Upper lobe of left lung (tissue), 4 donors: ENCODE measurements at regions not wholly inside any gene's neighbourhood (a gene's known extent, or its start where the extent isn't known, plus 50 kb on each side); places are given as distances from the start of the nearest gene placed in this dataset.

ENCODE experiments used
- CTCF ChIP-seq, 6 experiments: fragments of 450-650 bp in 4 of 6; fragments of 200-600 bp in 2 of 6; sonication (generic) in 2 of 6; IDR thresholded peaks; one replicate each; pipeline ENCODE4 v1.5.1; 2016 to 2019; ENCODE audit warnings: antibody characterized with exemption in 6 of 6
- POLR2A ChIP-seq, 4 donors: fragments of 450-650 bp; IDR thresholded peaks; one replicate each; pipeline ENCODE4 v1.5.1; 2016 to 2017; ENCODE audit warnings: antibody characterized with exemption in 4 of 4, mild to moderate bottlenecking in 2 of 4
- POLR2AphosphoS5 ChIP-seq, 2 donors: sonication (generic); formaldehyde crosslinking; IDR thresholded peaks; one replicate each; pipeline ENCODE4 v1.5.1; 2017; ENCODE audit warnings: antibody characterized with exemption in 2 of 2

- TF ChIP-seq POLR2A (IDR thresholded peaks at IDR 0.05) (no peak), CTCF (IDR thresholded peaks at IDR 0.05) (no peak), POLR2AphosphoS5 (IDR thresholded peaks at IDR 0.05) (no peak)
Observed at GRCh38 chr5:92944337-92944736, 636.7 kb downstream of the NR2F1-AS1 start.
